ENCODE measurements at regions not wholly inside any gene's neighbourhood (a gene's known extent, or its start where the extent isn't known, plus 50 kb on each side); places are given as distances from the start of the nearest gene placed in this dataset.

DNA sequence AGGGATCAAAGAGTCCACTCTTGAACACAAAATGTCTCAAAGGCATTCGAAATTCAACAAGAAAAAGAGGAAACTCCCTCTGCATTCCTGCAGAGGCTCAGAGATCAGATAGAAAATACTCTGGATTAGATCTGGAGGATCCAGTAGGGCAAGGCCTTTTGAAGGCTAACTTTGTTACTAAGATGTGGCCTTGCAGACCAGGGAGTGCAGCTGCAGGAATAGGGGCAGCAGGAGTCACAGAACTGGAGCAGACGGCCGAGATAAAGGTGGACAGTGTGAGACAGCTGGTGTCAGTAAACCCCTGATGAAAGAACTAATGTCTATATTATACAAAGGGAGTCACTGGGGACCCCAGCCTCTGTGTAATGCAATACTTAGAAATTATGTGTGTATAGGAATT, 84.5 kb upstream of the PLSCR4 start:
- Histone ChIP-seq H2BK120ac (ENCODE audit: low read depth, low read length, poor library complexity, severe bottlenecking) (no peak overlapping the region), H4K91ac (ENCODE audit: insufficient read length, low read depth, low read length) (no peak overlapping the region), H3K9me3 (ENCODE audit: control insufficient read depth, low read depth, low read length) (no peaks in the 10 kb centered on the region), H3T11ph (ENCODE audit: low read length) (no peak overlapping the region), H3K4me1 (ENCODE audit: insufficient read depth, low read length) (no peaks in the 10 kb centered on the region), H3K23ac (ENCODE audit: insufficient read length, low read depth, low read length) (no peak overlapping the region), H3K4ac (ENCODE audit: low read depth, low read length) (no peak overlapping the region), H4K5ac (ENCODE audit: insufficient read length, low read depth, low read length) (no peak overlapping the region), H3K9ac (ENCODE audit: extremely low read depth, insufficient read length, low read length) (no peak overlapping the region), H2BK12ac (ENCODE audit: insufficient read length, low read depth, low read length) (no peak overlapping the region), H2BK5ac (ENCODE audit: insufficient read length, low read length) (no peak overlapping the region), H3K14ac (ENCODE audit: insufficient read depth, low read length) (no peak overlapping the region), H4K20me1 (ENCODE audit: control insufficient read depth, insufficient read depth, insufficient read length) (no peaks in the 10 kb centered on the region), H3K27me3 (ENCODE audit: insufficient read depth, low read length) (no peaks in the 10 kb centered on the region), H3K79me2 (ENCODE audit: insufficient read depth, low read length) (no peaks in the 10 kb centered on the region), H3K4me2 (ENCODE audit: insufficient read depth, insufficient read length, low read length) (no peak overlapping the region), H3K27ac (ENCODE audit: insufficient read length, low read depth, low read length) (no peak overlapping the region), H3K79me1 (ENCODE audit: insufficient read depth, low read depth, low read length, poor library complexity, severe bottlenecking) (no peaks in the 10 kb centered on the region), H3K56ac (ENCODE audit: insufficient read length, low read depth, low read length) (no peak overlapping the region), H2BK15ac (ENCODE audit: low read depth, low read length) (no peak overlapping the region), H2BK20ac (ENCODE audit: low read depth, low read length, poor library complexity, severe bottlenecking) (no peak overlapping the region), H2AK5ac (ENCODE audit: insufficient read length, low read length) (no peak overlapping the region), H2AFZ (ENCODE audit: low read length) (no peak overlapping the region), H3K23me2 (ENCODE audit: insufficient read length, low read depth, low read length, poor library complexity, severe bottlenecking) (no peaks in the 10 kb centered on the region), H4K8ac (replicated peaks; ENCODE audit: insufficient read length, low read depth, low read length) (no peak overlapping the region), H3K18ac (ENCODE audit: insufficient read length, low read depth, low read length) (no peak overlapping the region)
- Mint-ChIP-seq H3K27me3 (ENCODE audit: low read depth) (no peaks in the 10 kb centered on the region), H3K4me1 (no peaks in the 10 kb centered on the region; a peak in 1 of 4 replicates), H3K36me3 (ENCODE audit: insufficient read depth in 1 of 3, low read depth in 3 of 3) (peaks cover 0 to 11% (median 3%) of the 10 kb centered on the region in 3 experiments; a peak in 4 of 7 replicates), H3K4me3 (no peak overlapping the region), H3K9me3 (peaks cover 5 to 7% of the 10 kb centered on the region in 2 experiments; a peak in 3 of 5 replicates), H3K27ac (no peak overlapping the region)
- TF ChIP-seq, protein P1, sequence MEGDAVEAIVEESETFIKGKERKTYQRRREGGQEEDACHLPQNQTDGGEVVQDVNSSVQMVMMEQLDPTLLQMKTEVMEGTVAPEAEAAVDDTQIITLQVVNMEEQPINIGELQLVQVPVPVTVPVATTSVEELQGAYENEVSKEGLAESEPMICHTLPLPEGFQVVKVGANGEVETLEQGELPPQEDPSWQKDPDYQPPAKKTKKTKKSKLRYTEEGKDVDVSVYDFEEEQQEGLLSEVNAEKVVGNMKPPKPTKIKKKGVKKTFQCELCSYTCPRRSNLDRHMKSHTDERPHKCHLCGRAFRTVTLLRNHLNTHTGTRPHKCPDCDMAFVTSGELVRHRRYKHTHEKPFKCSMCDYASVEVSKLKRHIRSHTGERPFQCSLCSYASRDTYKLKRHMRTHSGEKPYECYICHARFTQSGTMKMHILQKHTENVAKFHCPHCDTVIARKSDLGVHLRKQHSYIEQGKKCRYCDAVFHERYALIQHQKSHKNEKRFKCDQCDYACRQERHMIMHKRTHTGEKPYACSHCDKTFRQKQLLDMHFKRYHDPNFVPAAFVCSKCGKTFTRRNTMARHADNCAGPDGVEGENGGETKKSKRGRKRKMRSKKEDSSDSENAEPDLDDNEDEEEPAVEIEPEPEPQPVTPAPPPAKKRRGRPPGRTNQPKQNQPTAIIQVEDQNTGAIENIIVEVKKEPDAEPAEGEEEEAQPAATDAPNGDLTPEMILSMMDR (conservative IDR thresholded peaks at IDR 0.05), result no peak
- no CpG with 5 or more reads among the region's 3 CpGs for WGBS (ENCODE audit: extremely low coverage, insufficient read length, low lambda C conversion rate)
- DNase-seq, result no peak

All from H9 (cell line).